DOHH2 (cell line): ENCODE measurements at regions not wholly inside any gene's neighbourhood (a gene's known extent, or its start where the extent isn't known, plus 50 kb on each side); places are given as distances from the start of the nearest gene placed in this dataset.

Source experiments
- H3F3A ChIP-seq: fragments of 200-600 bp; sonication (generic), shearing (Covaris generic); 2 replicates; pipeline ENCODE4 v1.6.0; 2016; ENCODE audit warnings: antibody characterized with exemption, mild to moderate bottlenecking; ENCODE audit not compliant: control insufficient read depth, insufficient read depth
- H3K27ac ChIP-seq: fragments of 200-600 bp; sonication (generic); 2 replicates; pipeline ENCODE4 v1.5.1; 2014; ENCODE audit warnings: low read depth, mild to moderate bottlenecking, low read length, moderate library complexity
- H3K27me3 ChIP-seq: fragments of 200-600 bp; sonication (generic); 2 replicates; pipeline ENCODE4 v1.6.1; 2014; ENCODE audit warnings: mild to moderate bottlenecking, low read length, mixed read lengths; ENCODE audit not compliant: control insufficient read depth
- H3K36me3 ChIP-seq: fragments of 200-600 bp; sonication (generic); 2 replicates; pipeline ENCODE4 v1.6.1; 2014; ENCODE audit warnings: mild to moderate bottlenecking, low read length, moderate library complexity, mixed read lengths; ENCODE audit not compliant: control insufficient read depth
- H3K4me1 ChIP-seq: fragments of 200-600 bp; sonication (generic); 2 replicates; pipeline ENCODE4 v1.6.1; 2014; ENCODE audit warnings: mild to moderate bottlenecking, low read length, mixed read lengths; ENCODE audit not compliant: control insufficient read depth
- H3K4me2 ChIP-seq: fragments of 200-600 bp; sonication (generic); 2 replicates; pipeline ENCODE4 v1.6.0; 2014; ENCODE audit warnings: mild to moderate bottlenecking, low read length, moderate library complexity
- H3K4me3 ChIP-seq: fragments of 200-600 bp; sonication (generic); 2 replicates; pipeline ENCODE4 v1.5.1; 2014; ENCODE audit warnings: mild to moderate bottlenecking, low read length, mixed read lengths
- H3K79me2 ChIP-seq: fragments of 200-600 bp; sonication (generic); 2 replicates; pipeline ENCODE4 v1.6.1; 2014; ENCODE audit warnings: mild to moderate bottlenecking, low read length, mixed read lengths; ENCODE audit not compliant: control insufficient read depth
- H3K9me2 ChIP-seq: fragments of 200-600 bp; sonication (generic); replicated peaks from 2 replicates; pipeline ENCODE4 v1.6.1; 2014; ENCODE audit warnings: mild to moderate bottlenecking, low read length, mixed read lengths; ENCODE audit not compliant: control insufficient read depth
- H3K9me3 ChIP-seq: fragments of 200-600 bp; sonication (generic); 2 replicates; pipeline ENCODE4 v1.6.1; 2014; ENCODE audit warnings: antibody characterized with exemption, low read length, mixed read lengths; ENCODE audit not compliant: control insufficient read depth, insufficient read depth
- H4K20me1 ChIP-seq: fragments of 200-600 bp; sonication (generic); 2 replicates; pipeline ENCODE4 v1.6.0; 2014; ENCODE audit warnings: low read depth, mild to moderate bottlenecking, antibody characterized with exemption, low read length, moderate library complexity; ENCODE audit not compliant: control insufficient read depth, insufficient read depth
- EZH2phosphoT487 ChIP-seq: fragments of 200-600 bp; sonication (generic); IDR thresholded peaks from 2 replicates; pipeline ENCODE4 v1.6.1; 2017; ENCODE audit warnings: borderline replicate concordance, mild to moderate bottlenecking, antibody characterized with exemption, low read length, moderate library complexity, mixed read lengths
- TF ChIP-seq, protein P1 (sequence below): fragments of 200-600 bp; sonication (generic); IDR thresholded peaks from one replicate; pipeline ENCODE4 v1.5.1; 2014; ENCODE audit warnings: antibody characterized with exemption, mild to moderate bottlenecking, low read depth, low read length; ENCODE audit not compliant: poor library complexity, severe bottlenecking

GRCh38 chr15:31502541-31503229 is 176.1 kb downstream of the KLF13 start:
- H3K4me1 ChIP-seq: peaks cover 13% of the 10 kb centered on the region
- no peak overlapping the region for H3K27ac ChIP-seq
- no peak overlapping the region for H3K4me2 ChIP-seq
- no peaks in the 10 kb centered on the region for H3F3A ChIP-seq
- H3K36me3 ChIP-seq: no peaks in the 10 kb centered on the region
- no peaks in the 10 kb centered on the region for H3K9me2 ChIP-seq
- TF ChIP-seq EZH2phosphoT487: no peak
- TF ChIP-seq, protein P1, sequence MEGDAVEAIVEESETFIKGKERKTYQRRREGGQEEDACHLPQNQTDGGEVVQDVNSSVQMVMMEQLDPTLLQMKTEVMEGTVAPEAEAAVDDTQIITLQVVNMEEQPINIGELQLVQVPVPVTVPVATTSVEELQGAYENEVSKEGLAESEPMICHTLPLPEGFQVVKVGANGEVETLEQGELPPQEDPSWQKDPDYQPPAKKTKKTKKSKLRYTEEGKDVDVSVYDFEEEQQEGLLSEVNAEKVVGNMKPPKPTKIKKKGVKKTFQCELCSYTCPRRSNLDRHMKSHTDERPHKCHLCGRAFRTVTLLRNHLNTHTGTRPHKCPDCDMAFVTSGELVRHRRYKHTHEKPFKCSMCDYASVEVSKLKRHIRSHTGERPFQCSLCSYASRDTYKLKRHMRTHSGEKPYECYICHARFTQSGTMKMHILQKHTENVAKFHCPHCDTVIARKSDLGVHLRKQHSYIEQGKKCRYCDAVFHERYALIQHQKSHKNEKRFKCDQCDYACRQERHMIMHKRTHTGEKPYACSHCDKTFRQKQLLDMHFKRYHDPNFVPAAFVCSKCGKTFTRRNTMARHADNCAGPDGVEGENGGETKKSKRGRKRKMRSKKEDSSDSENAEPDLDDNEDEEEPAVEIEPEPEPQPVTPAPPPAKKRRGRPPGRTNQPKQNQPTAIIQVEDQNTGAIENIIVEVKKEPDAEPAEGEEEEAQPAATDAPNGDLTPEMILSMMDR: no peak
- H3K9me3 ChIP-seq: no peaks in the 10 kb centered on the region
- 0 out of 2 replicates have a peak, but pooled peaks cover 4% of the 10 kb centered on the region for H3K27me3 ChIP-seq
- no peak overlapping the region for H3K4me3 ChIP-seq
- no peaks in the 10 kb centered on the region for H4K20me1 ChIP-seq
- H3K79me2 ChIP-seq: no peaks in the 10 kb centered on the region

DNA sequence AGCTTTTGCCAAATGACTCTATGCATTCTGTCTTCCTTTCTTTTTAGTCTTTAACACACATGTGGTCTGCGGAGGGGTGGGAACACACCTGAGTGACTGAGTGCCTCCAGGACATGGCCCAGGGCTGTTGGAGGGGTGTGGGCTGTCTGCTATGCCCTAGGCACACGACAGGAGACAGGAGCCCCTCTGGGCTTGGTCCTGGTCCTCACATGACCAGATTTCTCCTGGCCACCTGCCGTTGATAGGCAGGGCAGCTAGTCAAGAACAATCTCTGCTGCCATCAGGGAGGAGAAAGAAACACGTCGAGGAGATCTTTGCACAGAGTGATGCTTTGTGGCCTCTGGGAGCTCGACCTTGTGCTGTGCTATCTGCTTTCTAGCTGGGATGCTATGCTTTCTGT is 176.6 kb downstream of the KLF13 start:
- Histone ChIP-seq H3K79me2 (no peaks in the 10 kb centered on the region), H3F3A (no peaks in the 10 kb centered on the region), H4K20me1 (no peaks in the 10 kb centered on the region), H3K4me3 (no peak overlapping the region), H3K36me3 (no peaks in the 10 kb centered on the region), H3K27me3 (no peaks in the 10 kb centered on the region), H3K27ac (no peak overlapping the region), H3K4me2 (no peak overlapping the region), H3K9me2 (no peaks in the 10 kb centered on the region), H3K4me1 (peaks cover 9% of the 10 kb centered on the region), H3K9me3 (no peaks in the 10 kb centered on the region)
- TF ChIP-seq, protein P1: no peak
- no peak for TF ChIP-seq EZH2phosphoT487

DNA sequence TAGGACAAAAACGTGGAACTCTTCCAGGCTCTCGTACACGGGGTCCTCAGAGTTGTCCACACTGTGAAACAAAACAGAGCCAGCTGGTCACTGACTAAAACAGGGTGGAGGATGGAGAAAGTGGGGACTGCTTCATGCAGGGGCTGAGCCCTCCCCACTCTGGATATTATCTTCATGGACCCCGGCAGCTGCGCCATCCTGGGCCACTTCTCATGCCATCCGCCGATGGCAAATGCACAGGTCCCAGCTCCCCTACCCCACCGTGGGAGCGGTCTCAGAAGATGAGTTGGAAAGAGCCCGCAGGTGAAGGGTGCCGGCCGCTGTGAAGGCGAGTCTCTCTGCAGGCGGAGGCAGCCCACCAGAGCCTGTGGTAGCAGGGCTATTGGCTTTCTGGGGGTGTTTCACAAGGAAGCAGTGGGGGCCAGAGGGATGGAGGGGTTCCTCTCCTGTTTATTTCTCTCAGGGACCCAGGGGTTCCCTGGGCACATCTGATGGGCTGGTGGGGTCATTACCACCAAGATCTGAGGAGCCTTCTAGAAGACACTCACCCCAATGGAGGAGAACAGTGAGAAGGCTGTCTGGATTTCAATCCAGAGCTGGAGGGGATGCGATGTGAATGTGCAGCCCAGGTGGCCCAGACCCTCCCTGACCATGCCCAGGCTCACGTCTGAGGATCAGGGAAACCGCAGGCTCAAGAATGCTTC is 177.3 kb downstream of the KLF13 start:
- Histone ChIP-seq H3K9me3 (no peaks in the 10 kb centered on the region), H3K27me3 (no peaks in the 10 kb centered on the region), H3K4me2 (no peak overlapping the region), H3K27ac (no peak overlapping the region), H4K20me1 (no peaks in the 10 kb centered on the region), H3K4me1 (peaks cover 9% of the 10 kb centered on the region), H3K36me3 (no peaks in the 10 kb centered on the region), H3K4me3 (no peak overlapping the region), H3K79me2 (no peaks in the 10 kb centered on the region), H3K9me2 (no peaks in the 10 kb centered on the region), H3F3A (no peaks in the 10 kb centered on the region)
- no peak for TF ChIP-seq EZH2phosphoT487
- TF ChIP-seq, protein P1: no peak
